Limb (tissue), 2 donors: ENCODE measurements at regions not wholly inside any gene's neighbourhood (a gene's known extent, or its start where the extent isn't known, plus 50 kb on each side); places are given as distances from the start of the nearest gene placed in this dataset.
A peak's percentile ranks its signal among the peaks of the same experiment; 100 is the strongest.

Experiments used
- DNase-seq, 2 donors: peaks; one replicate each; pipeline ENCODE4 v3.0.0-alpha.2; 2016; ENCODE audit errors: extremely low spot score in 2 of 2

GRCh38 chr3:30260762-30261161 lies 345.6 kb upstream of the TGFBR2 start:
- DNase-seq, result no peak

- DNase-seq, result no peak
Measured at GRCh38 chr3:30263238-30263924, 343.0 kb upstream of the TGFBR2 start.

- DNase-seq, result no peak
Measured at GRCh38 chr3:30263925-30264313, 342.5 kb upstream of the TGFBR2 start.

GRCh38 chr3:30266524-30266923 lies 339.9 kb upstream of the TGFBR2 start:
- no peak for DNase-seq

GRCh38 chr3:30268288-30268687 lies 338.1 kb upstream of the TGFBR2 start:
- no peak for DNase-seq

GRCh38 chr3:30269751-30270445 lies 336.5 kb upstream of the TGFBR2 start:
- DNase-seq, result no peak

GRCh38 chr3:30271781-30272180 lies 334.6 kb upstream of the TGFBR2 start:
- no peak for DNase-seq

GRCh38 chr3:30273304-30274072 lies 332.9 kb upstream of the TGFBR2 start:
- DNase-seq, result no peak

- no peak for DNase-seq
Measured at GRCh38 chr3:30277494-30277893, 328.9 kb upstream of the TGFBR2 start.

- DNase-seq, result no peak
Measured at GRCh38 chr3:30281526-30281925, 324.9 kb upstream of the TGFBR2 start.

GRCh38 chr3:30282154-30282696 lies 324.2 kb upstream of the TGFBR2 start:
- DNase-seq, result no peak

GRCh38 chr3:30285188-30286006 lies 321.0 kb upstream of the TGFBR2 start:
- DNase-seq, result no peak

- peak; percentile 59 to 68 for DNase-seq
Measured at GRCh38 chr3:30286007-30286669, 320.3 kb upstream of the TGFBR2 start.

GRCh38 chr3:30286811-30287210 lies 319.6 kb upstream of the TGFBR2 start:
- DNase-seq, result no peak

- DNase-seq, result no peak
Measured at GRCh38 chr3:30288830-30289229, 317.6 kb upstream of the TGFBR2 start.

- no peak for DNase-seq
Measured at GRCh38 chr3:30289324-30289723, 317.1 kb upstream of the TGFBR2 start.

- DNase-seq, result no peak
Measured at GRCh38 chr3:30289766-30290165, 316.6 kb upstream of the TGFBR2 start.

GRCh38 chr3:30290479-30290878 lies 315.9 kb upstream of the TGFBR2 start:
- no peak for DNase-seq

- no peak for DNase-seq
Measured at GRCh38 chr3:30292192-30292893, 314.1 kb upstream of the TGFBR2 start.

GRCh38 chr3:30293621-30294240 lies 312.7 kb upstream of the TGFBR2 start:
- DNase-seq, result no peak
